Mesendoderm (in vitro differentiated cells): ENCODE measurements at regions not wholly inside any gene's neighbourhood (a gene's known extent, or its start where the extent isn't known, plus 50 kb on each side); places are given as distances from the start of the nearest gene placed in this dataset.

Source experiments
- DNase-seq: peaks from one replicate; pipeline ENCODE4 v3.0.0; 2013
- H2AK5ac ChIP-seq: 2 replicates; pipeline ENCODE4 v1.6.1; 2013; ENCODE audit warnings: low read length, inconsistent platforms
- H2BK120ac ChIP-seq: 2 replicates; pipeline ENCODE4 v1.6.1; 2013; ENCODE audit warnings: low read depth, mild to moderate bottlenecking, low read length, moderate library complexity, mixed read lengths
- H2BK15ac ChIP-seq: replicated peaks from 2 replicates; pipeline ENCODE4 v1.6.1; 2013; ENCODE audit warnings: low read depth, mild to moderate bottlenecking, moderate library complexity
- H2BK5ac ChIP-seq: 2 replicates; pipeline ENCODE4 v1.6.1; 2013; ENCODE audit warnings: low read length, inconsistent platforms
- H3K18ac ChIP-seq: 2 replicates; pipeline ENCODE4 v1.6.1; 2013; ENCODE audit warnings: mild to moderate bottlenecking, low read length, mixed read lengths
- H3K23ac ChIP-seq: one replicate; pipeline ENCODE4 v1.6.1; 2013; ENCODE audit warnings: low read length
- H3K27ac ChIP-seq: 2 replicates; pipeline ENCODE4 v1.5.1; 2013; ENCODE audit warnings: low read depth, mild to moderate bottlenecking, inconsistent platforms, low read length, moderate library complexity
- H3K27me3 ChIP-seq: 2 replicates; pipeline ENCODE4 v1.6.1; 2013; ENCODE audit warnings: low read length, control low read depth, mild to moderate bottlenecking, inconsistent platforms; ENCODE audit not compliant: insufficient read depth, poor library complexity
- H3K36me3 ChIP-seq: 2 replicates; pipeline ENCODE4 v1.6.1; 2013; ENCODE audit warnings: low read length, inconsistent platforms; ENCODE audit not compliant: control insufficient read depth, insufficient read depth
- H3K4ac ChIP-seq: one replicate; pipeline ENCODE4 v1.6.1; 2013; ENCODE audit warnings: low read depth, mild to moderate bottlenecking, low read length, moderate library complexity
- H3K4me1 ChIP-seq: 2 replicates; pipeline ENCODE4 v1.6.1; 2013; ENCODE audit warnings: low read depth, low read length, inconsistent platforms; ENCODE audit not compliant: control insufficient read depth
- H3K4me2 ChIP-seq: 2 replicates; pipeline ENCODE4 v1.6.1; 2013; ENCODE audit warnings: low read length
- H3K4me3 ChIP-seq: 2 replicates; pipeline ENCODE4 v1.5.1; 2013; ENCODE audit warnings: mild to moderate bottlenecking, low read length
- H3K56ac ChIP-seq: one replicate; pipeline ENCODE4 v1.6.1; 2013; ENCODE audit warnings: low read length
- H3K79me1 ChIP-seq: 2 replicates; pipeline ENCODE4 v1.6.1; 2013; ENCODE audit warnings: low read length, inconsistent platforms
- H3K79me2 ChIP-seq: 2 replicates; pipeline ENCODE4 v1.6.1; 2013; ENCODE audit warnings: mild to moderate bottlenecking, low read length; ENCODE audit not compliant: control insufficient read depth, insufficient read depth
- H3K9ac ChIP-seq: 2 replicates; pipeline ENCODE4 v1.6.1; 2013; ENCODE audit warnings: low read length, inconsistent platforms
- H4K5ac ChIP-seq: one replicate; pipeline ENCODE4 v1.6.1; 2013; ENCODE audit warnings: low read length
- H4K8ac ChIP-seq: one replicate; pipeline ENCODE4 v1.6.1; 2013; ENCODE audit warnings: low read depth, mild to moderate bottlenecking, control low read depth, low read length, moderate library complexity
- WGBS: extraction: QIAGEN DNeasy Blood & Tissue Kit; methylation state at CpG from one replicate; pipeline ENCODE4 v1.1.7; 2013; ENCODE audit warnings: low lambda C conversion rate, missing lambda C conversion rate; ENCODE audit not compliant: insufficient coverage; ENCODE audit errors: extremely low coverage; 5-methylcytosine and 5-hydroxymethylcytosine counted together

DNA sequence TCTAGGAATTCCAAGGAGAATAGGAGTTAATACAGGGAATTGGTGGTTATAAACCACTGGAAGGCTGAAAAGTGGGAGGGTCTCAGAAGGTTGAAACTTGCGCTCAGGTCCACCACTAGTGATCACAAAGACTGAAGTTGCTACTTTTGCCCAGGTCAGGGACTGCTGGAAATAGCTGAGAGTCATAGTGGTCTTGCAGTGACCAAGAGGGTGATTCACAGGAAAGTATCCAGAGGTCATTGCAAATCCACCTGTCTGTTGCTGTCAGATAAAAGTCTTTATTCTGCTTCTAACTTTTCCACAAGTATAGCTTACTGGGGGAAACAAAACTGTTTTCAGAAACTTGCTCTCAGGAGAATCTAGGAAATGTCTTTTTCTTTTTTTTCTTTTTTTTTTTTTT lies 211.5 kb upstream of the PRSS1 start:
- WGBS: no CpG with 5 or more reads among the region's 1 CpG
- H3K27ac ChIP-seq: no peak overlapping the region
- H4K5ac ChIP-seq: no peak overlapping the region

DNA sequence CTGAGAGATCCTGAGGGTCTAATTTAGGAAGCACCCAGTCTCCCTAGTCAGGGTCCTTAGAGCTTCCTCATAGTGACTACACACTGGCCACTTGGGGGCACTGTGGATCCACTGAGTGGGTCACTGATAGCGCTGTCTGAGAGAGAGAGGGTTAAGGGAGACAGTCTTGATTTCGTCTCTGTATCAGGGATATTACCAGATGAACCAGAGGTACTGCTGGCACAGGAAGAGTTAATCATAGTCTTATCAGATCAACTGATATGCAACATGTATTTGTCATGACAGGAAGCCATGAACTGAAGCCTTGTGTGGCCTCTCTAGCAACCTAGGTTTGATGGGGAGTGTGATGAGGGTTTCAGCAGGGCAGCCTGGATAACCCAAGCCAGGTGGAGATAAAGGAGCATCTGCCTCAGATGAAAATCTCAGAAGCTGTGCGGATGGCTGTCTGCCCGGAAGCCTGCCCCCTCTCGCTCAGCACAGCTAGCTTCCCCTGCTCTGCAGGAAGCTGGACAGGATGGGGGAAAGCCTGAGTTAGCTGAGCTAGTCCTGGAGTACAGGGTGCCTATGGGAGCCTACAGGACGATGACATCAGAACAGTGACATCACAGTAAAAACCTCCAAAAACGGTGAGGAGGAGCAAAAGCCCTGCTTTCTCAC lies 214.0 kb upstream of the PRSS1 start:
- no peaks in the 10 kb centered on the region for H3K36me3 ChIP-seq
- peak; percentile 93 for DNase-seq
- no peak overlapping the region for H3K23ac ChIP-seq
- no peak overlapping the region for H3K56ac ChIP-seq
- no peak overlapping the region for H2AK5ac ChIP-seq
- no peaks in the 10 kb centered on the region for H3K79me2 ChIP-seq
- no peak overlapping the region for H2BK5ac ChIP-seq
- H3K27ac ChIP-seq: no peak overlapping the region
- no peak overlapping the region for H2BK120ac ChIP-seq
- no peak overlapping the region for H3K4ac ChIP-seq
- no peak overlapping the region for H4K8ac ChIP-seq
- no peak overlapping the region for H3K18ac ChIP-seq
- no peak overlapping the region for H4K5ac ChIP-seq
- H3K4me2 ChIP-seq: no peak overlapping the region
- no peak overlapping the region for H2BK15ac ChIP-seq
- H3K4me1 ChIP-seq: no peaks in the 10 kb centered on the region
- WGBS: no CpG with 5 or more reads among the region's 7 CpGs
- no peaks in the 10 kb centered on the region for H3K79me1 ChIP-seq
- H3K27me3 ChIP-seq: no peaks in the 10 kb centered on the region
- H3K9ac ChIP-seq: no peak overlapping the region
- no peak overlapping the region for H3K4me3 ChIP-seq

More for the DNA sequence above, 211.5 kb upstream of the PRSS1 start:
- Histone ChIP-seq H3K36me3 (no peaks in the 10 kb centered on the region), H3K23ac (no peak overlapping the region), H3K27me3 (no peaks in the 10 kb centered on the region), H3K9ac (no peak overlapping the region), H3K4me3 (no peak overlapping the region), H3K79me2 (no peaks in the 10 kb centered on the region), H3K4ac (no peak overlapping the region), H3K18ac (no peak overlapping the region), H2AK5ac (no peak overlapping the region), H3K79me1 (no peaks in the 10 kb centered on the region), H3K4me2 (no peak overlapping the region), H3K4me1 (no peaks in the 10 kb centered on the region), H2BK5ac (no peak overlapping the region), H3K56ac (no peak overlapping the region), H2BK15ac (no peak overlapping the region), H4K8ac (no peak overlapping the region), H2BK120ac (no peak overlapping the region)
- DNase-seq: no peak

GRCh38 chr7:142534726-142535122 lies 214.5 kb upstream of the PRSS1 start:
- H2BK5ac ChIP-seq: no peak overlapping the region
- H3K4ac ChIP-seq: no peak overlapping the region
- H2BK15ac ChIP-seq: no peak overlapping the region
- H2BK120ac ChIP-seq: no peak overlapping the region
- no peaks in the 10 kb centered on the region for H3K79me1 ChIP-seq
- H3K23ac ChIP-seq: no peak overlapping the region
- H3K27ac ChIP-seq: no peak overlapping the region
- H3K18ac ChIP-seq: no peak overlapping the region
- H3K4me2 ChIP-seq: no peak overlapping the region
- no peak overlapping the region for H4K8ac ChIP-seq
- H3K56ac ChIP-seq: no peak overlapping the region
- no peak overlapping the region for H3K4me3 ChIP-seq
- no peak overlapping the region for H4K5ac ChIP-seq
- no peaks in the 10 kb centered on the region for H3K4me1 ChIP-seq
- no peaks in the 10 kb centered on the region for H3K79me2 ChIP-seq
- no peaks in the 10 kb centered on the region for H3K36me3 ChIP-seq
- no peaks in the 10 kb centered on the region for H3K27me3 ChIP-seq
- H3K9ac ChIP-seq: no peak overlapping the region
- DNase-seq: no peak
- H2AK5ac ChIP-seq: no peak overlapping the region

DNA sequence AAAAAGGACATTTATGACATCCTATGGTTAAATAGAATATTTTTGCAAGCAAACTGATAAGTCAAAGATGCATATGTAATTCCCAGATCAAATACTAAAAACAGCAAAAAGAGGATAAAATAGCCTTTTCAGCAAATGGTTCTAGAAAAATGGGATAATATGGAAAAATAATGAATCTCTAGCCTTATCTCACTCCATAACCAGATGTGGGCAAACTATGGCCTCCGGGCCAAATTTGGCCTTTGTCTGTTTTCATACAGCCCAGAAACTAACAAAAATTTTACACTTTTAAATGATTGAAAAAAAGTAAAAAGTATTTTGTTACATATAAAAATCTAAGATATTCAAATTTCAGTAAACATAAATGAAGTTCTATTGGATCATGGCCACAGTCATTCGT lies 215.4 kb upstream of the PRSS1 start:
- Histone ChIP-seq H3K23ac (no peak overlapping the region), H3K4ac (no peak overlapping the region), H4K5ac (no peak overlapping the region), H3K27me3 (no peaks in the 10 kb centered on the region), H3K79me1 (no peaks in the 10 kb centered on the region), H3K4me1 (no peaks in the 10 kb centered on the region), H2BK120ac (no peak overlapping the region), H4K8ac (no peak overlapping the region), H3K4me3 (no peak overlapping the region), H3K36me3 (no peaks in the 10 kb centered on the region), H3K9ac (no peak overlapping the region), H3K56ac (no peak overlapping the region), H3K4me2 (no peak overlapping the region), H2BK15ac (no peak overlapping the region), H2BK5ac (no peak overlapping the region), H3K18ac (no peak overlapping the region), H3K27ac (no peak overlapping the region), H3K79me2 (no peaks in the 10 kb centered on the region), H2AK5ac (no peak overlapping the region)
- DNase-seq: no peak
- WGBS: no CpG with 5 or more reads among the region's 2 CpGs

DNA sequence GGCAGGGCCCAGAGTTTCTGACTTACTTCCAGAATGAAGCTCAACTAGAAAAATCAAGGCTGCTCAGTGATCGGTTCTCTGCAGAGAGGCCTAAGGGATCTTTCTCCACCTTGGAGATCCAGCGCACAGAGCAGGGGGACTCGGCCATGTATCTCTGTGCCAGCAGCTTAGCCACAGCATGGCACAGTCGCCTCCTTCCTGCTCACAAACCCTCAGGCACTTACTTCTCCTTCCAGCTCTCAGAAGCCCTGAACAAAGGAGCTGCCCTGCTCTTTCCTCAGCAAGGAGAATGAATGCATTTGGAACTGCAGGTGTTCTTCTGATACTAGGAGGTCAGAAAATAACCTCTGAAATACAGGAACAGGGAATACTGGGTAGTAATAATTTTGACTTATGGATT lies 219.7 kb upstream of the PRSS1 start:
- H2BK15ac ChIP-seq: no peak overlapping the region
- no peaks in the 10 kb centered on the region for H3K79me1 ChIP-seq
- H4K8ac ChIP-seq: no peak overlapping the region
- no peak overlapping the region for H2BK120ac ChIP-seq
- H3K4me3 ChIP-seq: no peak overlapping the region
- no peaks in the 10 kb centered on the region for H3K27me3 ChIP-seq
- WGBS: no CpG with 5 or more reads among the region's 4 CpGs
- no peak overlapping the region for H2BK5ac ChIP-seq
- H3K27ac ChIP-seq: no peak overlapping the region
- H3K4me2 ChIP-seq: no peak overlapping the region
- H3K56ac ChIP-seq: no peak overlapping the region
- H3K36me3 ChIP-seq: no peaks in the 10 kb centered on the region
- no peak overlapping the region for H3K23ac ChIP-seq
- H3K9ac ChIP-seq: no peak overlapping the region
- H3K18ac ChIP-seq: no peak overlapping the region
- H3K79me2 ChIP-seq: no peaks in the 10 kb centered on the region
- DNase-seq: no peak
- H2AK5ac ChIP-seq: no peak overlapping the region
- no peaks in the 10 kb centered on the region for H3K4me1 ChIP-seq
- no peak overlapping the region for H4K5ac ChIP-seq
- no peak overlapping the region for H3K4ac ChIP-seq
